H1 (cell line): ENCODE measurements at regions not wholly inside any gene's neighbourhood (a gene's known extent, or its start where the extent isn't known, plus 50 kb on each side); places are given as distances from the start of the nearest gene placed in this dataset.

Experiments used
- CTCF ChIA-PET: fragments of 300-600 bp; sonication (Branson Sonifier 250); formaldehyde crosslinking; loops from one replicate; lab custom pipeline; 2021; ENCODE audit not compliant: partially characterized antibody; lab: Charles Lee
- POLR2A ChIA-PET: fragments of 300-600 bp; sonication (Branson Sonifier 250); formaldehyde crosslinking; loops from one replicate; lab custom pipeline; 2021; ENCODE audit warnings: inconsistent platforms; ENCODE audit not compliant: partially characterized antibody; lab: Charles Lee
- DNase-seq, 2 experiments: peaks; one replicate each; pipeline versions ENCODE4 v3.0.0 to v3.0.0-alpha.2; 2010 to 2022; ENCODE audit warnings: low spot score in 2 of 2, low read depth in 1 of 2, mixed read lengths in 1 of 2
- FAIRE-seq: peaks from 2 replicates; lab custom pipeline; 2011; peaks lifted over from hg19 to GRCh38; lab: Jason Lieb, UNC
- H2AFZ ChIP-seq: 2 replicates; pipeline ENCODE4 v1.8.1; 2012; ENCODE audit warnings: low read length, inconsistent platforms
- H2AK5ac ChIP-seq: 2 replicates; pipeline ENCODE4 v1.6.1; 2013; ENCODE audit warnings: low read depth, low read length
- H2BK120ac ChIP-seq: replicated peaks from 2 replicates; pipeline ENCODE3; 2013; ENCODE audit warnings: low read depth, low read length, inconsistent platforms
- H2BK12ac ChIP-seq: 2 replicates; pipeline ENCODE4 v1.6.1; 2013; ENCODE audit warnings: low read depth, low read length
- H2BK15ac ChIP-seq: 2 replicates; pipeline ENCODE4 v1.6.1; 2013; ENCODE audit warnings: low read length
- H2BK20ac ChIP-seq: 2 replicates; pipeline ENCODE4 v1.6.1; 2013; ENCODE audit warnings: low read length
- H2BK5ac ChIP-seq: 2 replicates; pipeline ENCODE4 v1.6.1; 2013; ENCODE audit warnings: low read depth, low read length
- H3K14ac ChIP-seq: 2 replicates; pipeline ENCODE4 v1.6.1; 2013; ENCODE audit warnings: inconsistent platforms; ENCODE audit not compliant: insufficient read length
- H3K18ac ChIP-seq: 2 replicates; pipeline ENCODE4 v1.6.1; 2013; ENCODE audit warnings: low read length; ENCODE audit errors: extremely low read depth
- H3K23ac ChIP-seq: 2 replicates; pipeline ENCODE4 v1.6.1; 2013; ENCODE audit warnings: inconsistent platforms; ENCODE audit not compliant: insufficient read length
- H3K23me2 ChIP-seq: 2 replicates; pipeline ENCODE4 v1.6.1; 2013; ENCODE audit warnings: low read depth, low read length
- H3K27ac ChIP-seq: 2 replicates; pipeline ENCODE4 v1.6.1; 2011; ENCODE audit warnings: low read depth, low read length, inconsistent platforms
- H3K27me3 ChIP-seq, 4 experiments: replicated peaks in 1 of 4; 1 replicate in 1 of 4; 2 replicates in 3 of 4; pipeline versions ENCODE4 v1.6.1 to v1.8.1; 2011 to 2013; ENCODE audit warnings: low read length in 3 of 4, mild to moderate bottlenecking in 3 of 4, inconsistent platforms in 2 of 4, mixed read lengths in 2 of 4, moderate library complexity in 1 of 4; ENCODE audit not compliant: control insufficient read depth in 3 of 4, insufficient read depth in 3 of 4; ENCODE audit errors: extremely low read depth in 1 of 4
- H3K36me3 ChIP-seq, 4 experiments: 2 replicates each; pipeline versions ENCODE4 v1.6.1 to v1.8.1; 2011 to 2013; ENCODE audit warnings: mild to moderate bottlenecking in 4 of 4, low read length in 3 of 4, moderate library complexity in 2 of 4, control low read depth in 1 of 4, inconsistent platforms in 1 of 4; ENCODE audit not compliant: insufficient read depth in 4 of 4, control insufficient read depth in 2 of 4
- H3K4ac ChIP-seq: replicated peaks from 2 replicates; pipeline ENCODE3; 2013; ENCODE audit warnings: low read length, low read depth, mixed read lengths, inconsistent platforms; ENCODE audit not compliant: insufficient read length
- H3K4me1 ChIP-seq, 4 experiments: replicated peaks in 1 of 4; 1 replicate in 1 of 4; 2 replicates in 3 of 4; pipeline versions ENCODE4 v1.6.1 to v1.8.1; 2011 to 2013; ENCODE audit warnings: low read length in 3 of 4, inconsistent platforms in 2 of 4, mixed read lengths in 1 of 4; ENCODE audit not compliant: insufficient read depth in 4 of 4, control insufficient read depth in 3 of 4
- H3K4me2 ChIP-seq, 2 experiments: 2 replicates each; pipeline versions ENCODE4 v1.6.1 to v1.8.1; 2011 to 2013; ENCODE audit warnings: low read depth in 2 of 2, low read length in 2 of 2, control low read depth in 1 of 2, inconsistent platforms in 1 of 2, mild to moderate bottlenecking in 1 of 2; ENCODE audit not compliant: insufficient read depth in 1 of 2
- H3K4me3 ChIP-seq, 4 experiments: fragments of 200-600, 300-600 bp in 1 of 4; sonication (generic), shearing (Covaris generic), sonication (Bioruptor Twin) in 1 of 4; 2 replicates each; pipeline versions ENCODE4 v1.5.1 to v1.8.1; 2011 to 2016; ENCODE audit warnings: low read length in 4 of 4, low read depth in 3 of 4, control low read depth in 2 of 4, inconsistent platforms in 2 of 4, mild to moderate bottlenecking in 2 of 4, mixed read lengths in 1 of 4, moderate library complexity in 1 of 4; ENCODE audit not compliant: insufficient read depth in 2 of 4; ENCODE audit errors: extremely low read depth in 1 of 4
- H3K56ac ChIP-seq: replicated peaks from 2 replicates; pipeline ENCODE3; 2013; ENCODE audit warnings: low read depth, mild to moderate bottlenecking, mixed read lengths, low read length, inconsistent platforms; ENCODE audit not compliant: insufficient read length
- H3K79me1 ChIP-seq: 2 replicates; pipeline ENCODE4 v1.6.1; 2013; ENCODE audit warnings: low read depth, low read length, control low read depth
- H3K79me2 ChIP-seq, 2 experiments: 2 replicates each; pipeline versions ENCODE4 v1.6.1 to v1.8.1; 2012 to 2013; ENCODE audit warnings: low read length in 2 of 2, mild to moderate bottlenecking in 2 of 2, inconsistent platforms in 1 of 2; ENCODE audit not compliant: insufficient read depth in 2 of 2, control insufficient read depth in 1 of 2
- H3K9ac ChIP-seq, 4 experiments: replicated peaks in 1 of 4; 1 replicate in 1 of 4; 2 replicates in 3 of 4; pipeline versions ENCODE4 v1.6.1 to v1.8.1; 2011 to 2013; ENCODE audit warnings: low read depth in 3 of 4, low read length in 3 of 4, control low read depth in 2 of 4, mild to moderate bottlenecking in 2 of 4, moderate library complexity in 2 of 4, inconsistent platforms in 1 of 4; ENCODE audit errors: extremely low read depth in 1 of 4
- H3K9me3 ChIP-seq, 2 experiments: 2 replicates each; pipeline versions ENCODE4 v1.6.1 to v1.8.1; 2012 to 2013; ENCODE audit warnings: mild to moderate bottlenecking in 2 of 2, moderate library complexity in 2 of 2, control low read depth in 1 of 2, inconsistent platforms in 1 of 2, low read depth in 1 of 2, low read length in 1 of 2, mixed read lengths in 1 of 2; ENCODE audit not compliant: insufficient read depth in 2 of 2
- H4K20me1 ChIP-seq, 2 experiments: replicated peaks in 1 of 2; 2 replicates each; pipeline versions ENCODE3 to v1.8.1; 2011 to 2013; ENCODE audit warnings: inconsistent platforms in 2 of 2, low read length in 2 of 2, mild to moderate bottlenecking in 1 of 2; ENCODE audit not compliant: insufficient read depth in 2 of 2, control insufficient read depth in 1 of 2
- H4K5ac ChIP-seq: 2 replicates; pipeline ENCODE4 v1.6.1; 2013; ENCODE audit warnings: low read length, low read depth, mixed read lengths, inconsistent platforms; ENCODE audit not compliant: insufficient read length
- H4K8ac ChIP-seq: 2 replicates; pipeline ENCODE4 v1.8.0; 2013; ENCODE audit warnings: mild to moderate bottlenecking, moderate library complexity, low read length, inconsistent platforms; ENCODE audit not compliant: insufficient read depth; ENCODE audit errors: extremely low read depth
- H4K91ac ChIP-seq: replicated peaks from 2 replicates; pipeline ENCODE3; 2013; ENCODE audit warnings: low read length, mixed read lengths, inconsistent platforms; ENCODE audit not compliant: insufficient read length
- CEBPB ChIP-seq: IDR thresholded peaks from 2 replicates; pipeline ENCODE4 v1.6.1; 2012; ENCODE audit warnings: low read depth, low read length
- WGBS, 2 experiments: shearing (Covaris generic) in 1 of 2; methylation state at CpG; one replicate each; pipeline versions ENCODE4 v1.1.6 to v1.1.7; 2013 to 2015; ENCODE audit warnings: low lambda C conversion rate in 2 of 2, mixed read lengths in 2 of 2, inconsistent platforms in 1 of 2, low coverage in 1 of 2, missing lambda C conversion rate in 1 of 2; ENCODE audit not compliant: insufficient replicate concordance in 2 of 2, insufficient coverage in 1 of 2, insufficient read length in 1 of 2; ENCODE audit errors: extremely low coverage in 1 of 2, missing lambda C conversion rate in 1 of 2; 5-methylcytosine and 5-hydroxymethylcytosine counted together
- TF ChIP-seq, protein P1 (sequence below): IDR thresholded peaks from 2 replicates; pipeline ENCODE4 v1.6.1; 2012; ENCODE audit warnings: inconsistent platforms
- TF ChIP-seq, protein P2 (sequence below): IDR thresholded peaks from 2 replicates; pipeline ENCODE4 v1.6.1; 2012; ENCODE audit warnings: inconsistent platforms

DNA sequence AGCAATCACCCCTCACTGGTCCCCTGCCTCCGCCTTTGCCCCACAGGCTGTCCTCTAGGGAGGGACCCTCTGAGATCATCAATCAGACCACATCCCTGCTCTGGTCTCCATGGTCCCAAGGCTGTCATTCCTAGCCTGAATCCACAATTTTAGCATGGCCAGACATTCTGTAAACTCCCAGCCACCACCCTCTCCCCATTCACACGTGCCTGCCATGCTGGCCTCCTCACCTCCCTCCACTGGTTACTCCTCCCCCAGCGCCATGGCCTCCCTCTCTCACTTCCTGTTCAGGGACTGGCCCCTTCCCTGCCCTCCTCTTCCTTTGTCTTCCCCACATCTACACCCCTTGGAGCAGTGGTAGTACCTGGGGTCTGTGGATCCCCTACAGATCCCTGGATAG, 150.7 kb upstream of the MLN start:
- no peak overlapping the region for H2BK120ac ChIP-seq
- H4K20me1 ChIP-seq = no peaks in the 10 kb centered on the region
- no peak overlapping the region for H3K4me2 ChIP-seq
- H3K79me1 ChIP-seq = no peaks in the 10 kb centered on the region
- peaks cover 10 to 20% (median 15%) of the 10 kb centered on the region in 4 experiments for H3K4me1 ChIP-seq
- H4K5ac ChIP-seq = no peak overlapping the region
- H3K14ac ChIP-seq = no peak overlapping the region
- no peak overlapping the region for H3K23ac ChIP-seq
- H3K27me3 ChIP-seq = no peaks in the 10 kb centered on the region; a peak in 3 of 7 replicates
- DNase-seq (no peak), FAIRE-seq (no peak)
- H3K36me3 ChIP-seq = no peaks in the 10 kb centered on the region
- no peak overlapping the region for H3K56ac ChIP-seq
- no peak overlapping the region for H4K91ac ChIP-seq
- no peak overlapping the region for H2AFZ ChIP-seq
- ChIA-PET CTCF (interaction anchor here (0.6 to 15.0 kb wide), 6 partner anchors 8 to 104 kb away, joined by 3 to 234 read pairs (median 3); no protein-coding TSS in a partner anchor), POLR2A (no interaction called here)
- no peaks in the 10 kb centered on the region for H3K9me3 ChIP-seq
- no peak overlapping the region for H3K4ac ChIP-seq
- no peaks in the 10 kb centered on the region for H3K79me2 ChIP-seq
- no peak overlapping the region for H3K27ac ChIP-seq
- no peak overlapping the region for H3K18ac ChIP-seq
- 66% methylated on average over 3 of the region's 3 CpGs; no CpG with 5 or more reads in 1 of the 2 experiments for WGBS, 2 experiments
- peaks cover 3% of the 10 kb centered on the region; the same call in 1 of the 2 replicates for H3K23me2 ChIP-seq
- TF ChIP-seq CEBPB = no peak
- TF ChIP-seq, protein P1, sequence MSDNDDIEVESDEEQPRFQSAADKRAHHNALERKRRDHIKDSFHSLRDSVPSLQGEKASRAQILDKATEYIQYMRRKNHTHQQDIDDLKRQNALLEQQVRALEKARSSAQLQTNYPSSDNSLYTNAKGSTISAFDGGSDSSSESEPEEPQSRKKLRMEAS = peak; percentile 65
- TF ChIP-seq, protein P2, sequence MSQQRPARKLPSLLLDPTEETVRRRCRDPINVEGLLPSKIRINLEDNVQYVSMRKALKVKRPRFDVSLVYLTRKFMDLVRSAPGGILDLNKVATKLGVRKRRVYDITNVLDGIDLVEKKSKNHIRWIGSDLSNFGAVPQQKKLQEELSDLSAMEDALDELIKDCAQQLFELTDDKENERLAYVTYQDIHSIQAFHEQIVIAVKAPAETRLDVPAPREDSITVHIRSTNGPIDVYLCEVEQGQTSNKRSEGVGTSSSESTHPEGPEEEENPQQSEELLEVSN = peak; percentile 51; the same call in 1 of the 2 replicates
- no peak overlapping the region for H3K9ac ChIP-seq
- H2BK20ac ChIP-seq = peak overlapping the region; percentile 23; the same call in 1 of the 2 replicates
- H2BK15ac ChIP-seq = no peak overlapping the region
- peak overlapping the region; percentile 16; the same call in 1 of the 2 replicates for H4K8ac ChIP-seq
- 0 out of 2 replicates have a peak overlapping the region, but pooled peaks have one; percentile 9 for H2AK5ac ChIP-seq
- H3K4me3 ChIP-seq = no peak overlapping the region
- peak overlapping the region; percentile 60; the same call in 1 of the 2 replicates for H2BK5ac ChIP-seq
- no peak overlapping the region for H2BK12ac ChIP-seq
